ENCODE measurements at regions not wholly inside any gene's neighbourhood (a gene's known extent, or its start where the extent isn't known, plus 50 kb on each side); places are given as distances from the start of the nearest gene placed in this dataset.

DNA sequence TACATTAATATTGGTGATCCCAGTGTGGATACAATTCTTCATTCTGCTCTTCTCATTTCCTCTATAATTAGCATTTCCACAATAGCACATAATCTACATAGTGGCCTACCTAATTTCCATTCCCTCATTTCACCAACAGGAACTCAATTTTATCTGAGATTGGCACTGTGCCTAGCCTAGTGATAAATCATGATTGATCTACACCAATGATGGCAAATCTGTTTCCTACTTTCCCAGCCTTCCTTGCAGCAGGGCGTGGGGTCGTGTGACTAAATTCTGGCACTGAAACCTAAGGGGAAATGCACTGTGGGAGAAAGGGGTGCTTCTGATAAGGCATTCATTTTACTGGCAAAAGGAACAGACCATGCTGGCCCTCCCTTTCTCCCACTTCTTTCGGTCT lies 66.6 kb upstream of the TOM1L1 start:
- H3K9me3 ChIP-seq (ENCODE audit: control extremely low read depth in 1 of 3, control insufficient read depth in 2 of 3, insufficient read depth in 1 of 3, low read length in 2 of 3), result peaks cover 0 to 16% (median 0%) of the 10 kb centered on the region in 3 donors

GRCh38 chr17:54835015-54835414 lies 65.6 kb upstream of the TOM1L1 start:
- 73% methylated on average over 1 of the region's 2 CpGs for WGBS (ENCODE audit: insufficient coverage)
- no peak overlapping the region for H3K27ac ChIP-seq (ENCODE audit: low read length in 2 of 2)
- Mint-ChIP-seq H3K4me3 (no peak overlapping the region), H3K27ac (no peak overlapping the region), H3K27me3 (peaks cover under 1% of the 10 kb centered on the region), H3K4me1 (no peaks in the 10 kb centered on the region), H3K9me3 (ENCODE audit: insufficient read depth) (no peaks in the 10 kb centered on the region)
- H3K4me3 ChIP-seq (ENCODE audit: control extremely low read depth in 1 of 5, extremely low read depth in 1 of 5, insufficient read depth in 1 of 5, low read depth in 2 of 5, low read length in 4 of 5), result no peak overlapping the region
- no peaks in the 10 kb centered on the region for H3K79me2 ChIP-seq (ENCODE audit: control insufficient read depth, insufficient read depth, low read length)
- H2AFZ ChIP-seq (ENCODE audit: insufficient read depth, low read depth, low read length, poor library complexity, severe bottlenecking), result no peak overlapping the region
- peaks cover 0 to 16% (median 0%) of the 10 kb centered on the region in 3 donors for H3K9me3 ChIP-seq (ENCODE audit: control extremely low read depth in 1 of 3, control insufficient read depth in 2 of 3, insufficient read depth in 1 of 3, low read length in 2 of 3)
- intact Hi-C loops (cut with micrococcal nuclease), result no loop called here
- no peaks in the 10 kb centered on the region for H3K36me3 ChIP-seq (replicated peaks in 1 of 2; ENCODE audit: control extremely low read depth in 1 of 2, control insufficient read depth in 1 of 2, extremely low read depth in 1 of 2, insufficient read depth in 2 of 2, low read length in 1 of 2)
- H3K27me3 ChIP-seq (replicated peaks in 1 of 4; ENCODE audit: control extremely low read depth in 1 of 4, control insufficient read depth in 3 of 4, insufficient read depth in 4 of 4, low read length in 3 of 4), result no peaks in the 10 kb centered on the region
- DNase-seq (no peak), ATAC-seq (ENCODE audit: low read depth) (no peak)
- POLR2A ChIA-PET, result no interaction called here
- H4K20me1 ChIP-seq (ENCODE audit: control insufficient read depth, insufficient read depth, low read length, poor library complexity, severe bottlenecking), result no peaks in the 10 kb centered on the region
- CTCF ChIA-PET, result no interaction called here
- no peaks in the 10 kb centered on the region for H3K4me1 ChIP-seq (ENCODE audit: control insufficient read depth in 2 of 2, insufficient read depth in 2 of 2, low read length in 2 of 2)
- no peak overlapping the region for H3K4me2 ChIP-seq (replicated peaks; ENCODE audit: low read depth, low read length, poor library complexity, severe bottlenecking)
- no peak overlapping the region for H3K9ac ChIP-seq (ENCODE audit: low read length)
- no peak for TF ChIP-seq EZH2 (IDR thresholded peaks at IDR 0.05; ENCODE audit: borderline replicate concordance, insufficient read depth, low read depth, low read length, poor library complexity, severe bottlenecking)
- TF ChIP-seq CTCF (IDR thresholded peaks at IDR 0.05), result no peak

More for the DNA sequence above, 66.6 kb upstream of the TOM1L1 start:
- WGBS (ENCODE audit: insufficient coverage), result no CpG with 5 or more reads among the region's 3 CpGs
- Histone ChIP-seq H3K79me2 (ENCODE audit: control insufficient read depth, insufficient read depth, low read length) (no peaks in the 10 kb centered on the region), H3K4me1 (ENCODE audit: control insufficient read depth in 2 of 2, insufficient read depth in 2 of 2, low read length in 2 of 2) (no peaks in the 10 kb centered on the region), H2AFZ (ENCODE audit: insufficient read depth, low read depth, low read length, poor library complexity, severe bottlenecking) (no peak overlapping the region), H3K36me3 (replicated peaks in 1 of 2; ENCODE audit: control extremely low read depth in 1 of 2, control insufficient read depth in 1 of 2, extremely low read depth in 1 of 2, insufficient read depth in 2 of 2, low read length in 1 of 2) (no peaks in the 10 kb centered on the region), H4K20me1 (ENCODE audit: control insufficient read depth, insufficient read depth, low read length, poor library complexity, severe bottlenecking) (no peaks in the 10 kb centered on the region), H3K4me2 (replicated peaks; ENCODE audit: low read depth, low read length, poor library complexity, severe bottlenecking) (no peak overlapping the region), H3K4me3 (ENCODE audit: control extremely low read depth in 1 of 5, extremely low read depth in 1 of 5, insufficient read depth in 1 of 5, low read depth in 2 of 5, low read length in 4 of 5) (no peak overlapping the region), H3K9ac (ENCODE audit: low read length) (no peak overlapping the region), H3K27me3 (replicated peaks in 1 of 4; ENCODE audit: control extremely low read depth in 1 of 4, control insufficient read depth in 3 of 4, insufficient read depth in 4 of 4, low read length in 3 of 4) (no peaks in the 10 kb centered on the region), H3K27ac (ENCODE audit: low read length in 2 of 2) (no peak overlapping the region)
- Mint-ChIP-seq H3K9me3 (ENCODE audit: insufficient read depth) (no peaks in the 10 kb centered on the region), H3K4me1 (no peaks in the 10 kb centered on the region), H3K27me3 (peaks cover 4% of the 10 kb centered on the region), H3K4me3 (no peak overlapping the region), H3K27ac (no peak overlapping the region)
- ChIA-PET POLR2A (no interaction called here), CTCF (no interaction called here)
- intact Hi-C loops (cut with micrococcal nuclease), result no loop called here
- TF ChIP-seq EZH2 (IDR thresholded peaks at IDR 0.05; ENCODE audit: borderline replicate concordance, insufficient read depth, low read depth, low read length, poor library complexity, severe bottlenecking), result no peak
- TF ChIP-seq CTCF (IDR thresholded peaks at IDR 0.05), result no peak
- ATAC-seq (ENCODE audit: low read depth), result no peak
- DNase-seq, result no peak
